HEK293 (cell line): ENCODE measurements at regions not wholly inside any gene's neighbourhood (a gene's known extent, or its start where the extent isn't known, plus 50 kb on each side); places are given as distances from the start of the nearest gene placed in this dataset.

Experiments used
- CTCF ChIA-PET: fragments of 350-600 bp; formaldehyde crosslinking; extraction: SDS; loops from one replicate; lab custom pipeline; 2021; ENCODE audit warnings: antibody characterized with exemption; lab: Yijun Ruan, JAX
- POLR2A ChIA-PET: fragments of 300-600 bp; formaldehyde crosslinking; extraction: SDS; loops from one replicate; lab custom pipeline; 2020; ENCODE audit warnings: antibody characterized with exemption, inconsistent platforms; lab: Yijun Ruan, JAX
- H3K27ac ChIP-seq: fragments of 200-500 bp; sonication (Bioruptor generic); 2 replicates; pipeline ENCODE4 v1.5.1; 2014; ENCODE audit warnings: low read depth, low read length, control low read depth, inconsistent platforms; ENCODE audit errors: extremely low read depth
- H3K36me3 ChIP-seq, 2 experiments: fragments of 200-500 bp in 1 of 2; sonication (Bioruptor generic) in 1 of 2; 1 replicate in 1 of 2; 2 replicates in 1 of 2; pipeline ENCODE4 v1.5.1; 2014 to 2017; ENCODE audit warnings: inconsistent platforms in 2 of 2, low read length in 2 of 2; ENCODE audit not compliant: control insufficient read depth in 2 of 2, insufficient read depth in 1 of 2
- H3K4me1 ChIP-seq: fragments of 200-500 bp; sonication (Bioruptor generic); 2 replicates; pipeline ENCODE4 v1.5.1; 2014; ENCODE audit warnings: mild to moderate bottlenecking, low read length, inconsistent platforms; ENCODE audit not compliant: control insufficient read depth, insufficient read depth
- H3K4me3 ChIP-seq: 2 replicates; pipeline ENCODE4 v1.5.1; 2011; ENCODE audit warnings: low read depth, mild to moderate bottlenecking, control low read depth, low read length, moderate library complexity
- H3K9me3 ChIP-seq: fragments of 200-500 bp; sonication (Bioruptor generic); 2 replicates; pipeline ENCODE4 v1.5.1; 2014; ENCODE audit warnings: low read depth, low read length, inconsistent platforms; ENCODE audit not compliant: control insufficient read depth, insufficient read depth
- BCL11A ChIP-seq: fragments of 450-650 bp; formaldehyde crosslinking; IDR thresholded peaks from 2 replicates; pipeline ENCODE4 v1.5.1; 2016; ENCODE audit warnings: low read depth, missing biosample characterization, missing genetic modification characterization
- ZIC2 ChIP-seq: fragments of 450-650 bp; formaldehyde crosslinking; IDR thresholded peaks from 2 replicates; pipeline ENCODE4 v1.5.1; 2016; ENCODE audit warnings: missing biosample characterization, missing genetic modification characterization
- ZNF19 ChIP-seq: fragments of 450-650 bp; formaldehyde crosslinking; IDR thresholded peaks from 2 replicates; pipeline ENCODE4; 2016; ENCODE audit warnings: missing biosample characterization, missing genetic modification characterization, low read depth
- ZNF24 ChIP-seq: fragments of 450-650 bp; formaldehyde crosslinking; IDR thresholded peaks from 2 replicates; pipeline ENCODE4 v1.5.1; 2016; ENCODE audit warnings: missing biosample characterization, missing genetic modification characterization
- ZNF292 ChIP-seq: fragments of 450-650 bp; formaldehyde crosslinking; IDR thresholded peaks from 2 replicates; pipeline ENCODE4 v1.5.1; 2016; ENCODE audit warnings: low read depth, missing biosample characterization, missing genetic modification characterization, borderline replicate concordance
- ZNF302 ChIP-seq: fragments of 450-650 bp; formaldehyde crosslinking; IDR thresholded peaks from 2 replicates; pipeline ENCODE4 v1.5.1; 2016; ENCODE audit warnings: missing biosample characterization, missing genetic modification characterization, low read depth
- ZNF510 ChIP-seq: fragments of 450-650 bp; formaldehyde crosslinking; IDR thresholded peaks from 2 replicates; pipeline ENCODE4 v1.5.1; 2018; ENCODE audit warnings: mild to moderate bottlenecking, missing genetic modification characterization, missing biosample characterization; ENCODE audit not compliant: insufficient replicate concordance
- ZNF621 ChIP-seq: fragments of 450-650 bp; formaldehyde crosslinking; IDR thresholded peaks from 2 replicates; pipeline ENCODE4 v1.5.1; 2017; ENCODE audit warnings: missing biosample characterization, missing genetic modification characterization
- ZNF624 ChIP-seq: fragments of 450-650 bp; formaldehyde crosslinking; IDR thresholded peaks from 2 replicates; pipeline ENCODE4 v1.5.1; 2017; ENCODE audit warnings: missing biosample characterization, missing genetic modification characterization
- ZNF654 ChIP-seq: fragments of 450-650 bp; formaldehyde crosslinking; IDR thresholded peaks from 2 replicates; pipeline ENCODE4 v1.5.1; 2016; ENCODE audit warnings: low read depth, missing biosample characterization, missing genetic modification characterization
- TF ChIP-seq, protein P1 (sequence below): fragments of 450-650 bp; formaldehyde crosslinking; IDR thresholded peaks from 2 replicates; pipeline ENCODE4 v1.5.1; 2016; ENCODE audit warnings: missing biosample characterization, missing genetic modification characterization, low read depth
- TF ChIP-seq, protein P2 (sequence below): fragments of 450-650 bp; formaldehyde crosslinking; IDR thresholded peaks from 2 replicates; pipeline ENCODE4 v1.5.1; 2016; ENCODE audit warnings: missing biosample characterization, missing genetic modification characterization

DNA sequence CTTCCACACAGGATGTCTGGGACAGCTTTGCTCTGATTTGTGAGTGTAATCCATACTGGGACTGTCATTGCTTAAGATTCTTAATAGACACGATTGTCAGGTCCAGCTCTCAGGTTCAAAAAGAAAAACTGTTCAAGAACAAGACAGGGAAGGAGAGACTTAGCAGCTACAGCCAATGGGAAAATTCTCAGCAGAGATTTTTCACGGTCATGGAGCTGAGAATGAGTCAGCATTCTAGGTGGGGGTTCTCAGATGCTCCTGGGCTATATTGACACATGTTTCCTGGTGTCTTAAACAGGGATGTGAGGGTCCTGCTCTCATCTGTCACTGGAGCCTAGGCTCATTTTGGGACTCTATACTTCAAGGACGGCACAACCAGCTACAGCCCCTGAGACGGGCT lies 318.3 kb downstream of the RRAGC start:
- no peaks in the 10 kb centered on the region for H3K36me3 ChIP-seq
- CTCF ChIA-PET, result interaction anchor here (1.0 kb wide), 1 partner anchor 551 kb away, joined by 3 read pairs; no protein-coding TSS in a partner anchor
- TF ChIP-seq ZNF19 (tag by site-specific recombination) (no peak), ZNF24 (tag by site-specific recombination) (no peak)
- TF ChIP-seq, protein P1, sequence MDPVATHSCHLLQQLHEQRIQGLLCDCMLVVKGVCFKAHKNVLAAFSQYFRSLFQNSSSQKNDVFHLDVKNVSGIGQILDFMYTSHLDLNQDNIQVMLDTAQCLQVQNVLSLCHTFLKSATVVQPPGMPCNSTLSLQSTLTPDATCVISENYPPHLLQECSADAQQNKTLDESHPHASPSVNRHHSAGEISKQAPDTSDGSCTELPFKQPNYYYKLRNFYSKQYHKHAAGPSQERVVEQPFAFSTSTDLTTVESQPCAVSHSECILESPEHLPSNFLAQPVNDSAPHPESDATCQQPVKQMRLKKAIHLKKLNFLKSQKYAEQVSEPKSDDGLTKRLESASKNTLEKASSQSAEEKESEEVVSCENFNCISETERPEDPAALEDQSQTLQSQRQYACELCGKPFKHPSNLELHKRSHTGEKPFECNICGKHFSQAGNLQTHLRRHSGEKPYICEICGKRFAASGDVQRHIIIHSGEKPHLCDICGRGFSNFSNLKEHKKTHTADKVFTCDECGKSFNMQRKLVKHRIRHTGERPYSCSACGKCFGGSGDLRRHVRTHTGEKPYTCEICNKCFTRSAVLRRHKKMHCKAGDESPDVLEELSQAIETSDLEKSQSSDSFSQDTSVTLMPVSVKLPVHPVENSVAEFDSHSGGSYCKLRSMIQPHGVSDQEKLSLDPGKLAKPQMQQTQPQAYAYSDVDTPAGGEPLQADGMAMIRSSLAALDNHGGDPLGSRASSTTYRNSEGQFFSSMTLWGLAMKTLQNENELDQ (tag by site-specific recombination), result no peak

DNA sequence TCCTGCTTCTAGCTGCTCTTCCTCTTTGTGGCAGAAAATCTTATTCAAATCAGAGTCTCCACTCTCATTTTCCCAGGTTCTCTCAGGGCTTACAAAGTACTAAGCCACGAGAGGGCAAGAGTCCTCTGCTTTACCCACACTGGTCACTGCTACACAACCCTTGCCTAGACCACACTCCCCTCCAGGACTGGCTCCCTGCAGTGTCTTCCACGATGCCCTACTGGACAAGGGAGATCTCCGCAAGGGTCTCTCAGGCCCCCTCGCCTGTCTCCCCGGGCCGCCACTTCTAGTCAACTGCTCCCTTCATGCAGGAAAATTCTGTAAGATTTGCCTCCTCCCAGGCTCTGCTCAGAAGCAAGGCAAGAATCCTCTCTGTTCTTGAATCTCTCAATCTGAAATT lies 319.6 kb downstream of the RRAGC start:
- H3K9me3 ChIP-seq, result no peaks in the 10 kb centered on the region
- H3K36me3 ChIP-seq, result no peaks in the 10 kb centered on the region
- TF ChIP-seq ZIC2 (tag by site-specific recombination) (peak; percentile 51), BCL11A (tag by site-specific recombination) (no peak)
- no peak overlapping the region for H3K27ac ChIP-seq
- POLR2A ChIA-PET, result no interaction called here
- H3K4me3 ChIP-seq, result no peak overlapping the region
- no peaks in the 10 kb centered on the region for H3K4me1 ChIP-seq
- CTCF ChIA-PET, result interaction anchor here (0.6 to 1.1 kb wide), 2 partner anchors 9 to 188 kb away, joined by 3 to 6 read pairs; no protein-coding TSS in a partner anchor

More for the DNA sequence above, 318.3 kb downstream of the RRAGC start:
- Histone ChIP-seq H3K4me1 (no peaks in the 10 kb centered on the region), H3K27ac (no peak overlapping the region), H3K9me3 (no peaks in the 10 kb centered on the region), H3K4me3 (no peak overlapping the region)
- POLR2A ChIA-PET, result no interaction called here

DNA sequence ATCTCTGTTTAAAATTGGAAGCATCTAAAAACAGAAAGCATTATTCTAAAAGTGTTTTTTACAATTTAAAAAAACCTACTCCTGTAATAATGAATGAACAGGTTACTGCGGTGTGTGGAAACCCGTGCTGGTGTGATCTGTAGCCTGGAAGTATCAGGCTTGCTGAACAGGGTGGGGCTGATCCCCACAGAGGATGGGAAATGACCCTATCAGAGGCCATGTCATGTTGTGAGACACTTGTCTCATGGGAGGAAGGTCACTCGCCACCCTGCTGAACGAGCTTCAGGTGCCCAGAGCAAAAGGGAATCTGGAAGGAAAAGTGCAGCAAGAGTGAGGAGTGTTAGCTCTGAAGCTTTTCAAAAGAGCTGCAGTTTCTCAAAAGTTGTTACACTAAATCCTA lies 320.7 kb downstream of the RRAGC start:
- Histone ChIP-seq H3K4me3 (no peak overlapping the region), H3K36me3 (no peaks in the 10 kb centered on the region), H3K4me1 (no peaks in the 10 kb centered on the region), H3K27ac (no peak overlapping the region), H3K9me3 (no peaks in the 10 kb centered on the region)
- POLR2A ChIA-PET, result no interaction called here
- CTCF ChIA-PET, result interaction anchor here (1.1 kb wide), 1 partner anchor 7 kb away, joined by 3 read pairs; no protein-coding TSS in a partner anchor
- TF ChIP-seq ZNF621 (tag by site-specific recombination), result no peak
- no peak for TF ChIP-seq ZNF292
- TF ChIP-seq ZIC2 (tag by site-specific recombination), result peak; percentile 11; the same call in 1 of the 2 replicates
- no peak for TF ChIP-seq ZNF510

DNA sequence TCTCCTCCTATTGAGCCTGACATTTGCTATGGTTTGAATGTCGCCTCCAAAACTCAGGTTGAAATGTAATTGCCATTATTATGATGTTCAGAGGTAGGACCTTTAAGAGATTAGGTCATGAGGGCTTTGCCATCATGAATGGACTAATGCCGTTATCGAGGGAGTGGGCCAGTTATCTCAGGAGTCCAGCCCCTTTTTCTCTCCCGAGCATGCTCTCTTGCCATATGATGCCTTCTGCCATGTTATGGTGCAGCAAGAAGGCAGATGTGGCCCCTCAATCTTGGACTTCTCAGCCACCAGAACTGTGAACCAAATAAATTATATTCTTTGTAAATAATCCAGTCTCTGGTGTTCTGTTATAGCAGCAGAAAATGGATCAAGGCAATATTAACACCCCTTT lies 323.5 kb downstream of the RRAGC start:
- Histone ChIP-seq H3K4me3 (no peak overlapping the region), H3K4me1 (no peaks in the 10 kb centered on the region), H3K36me3 (no peaks in the 10 kb centered on the region)
- TF ChIP-seq, protein P2, sequence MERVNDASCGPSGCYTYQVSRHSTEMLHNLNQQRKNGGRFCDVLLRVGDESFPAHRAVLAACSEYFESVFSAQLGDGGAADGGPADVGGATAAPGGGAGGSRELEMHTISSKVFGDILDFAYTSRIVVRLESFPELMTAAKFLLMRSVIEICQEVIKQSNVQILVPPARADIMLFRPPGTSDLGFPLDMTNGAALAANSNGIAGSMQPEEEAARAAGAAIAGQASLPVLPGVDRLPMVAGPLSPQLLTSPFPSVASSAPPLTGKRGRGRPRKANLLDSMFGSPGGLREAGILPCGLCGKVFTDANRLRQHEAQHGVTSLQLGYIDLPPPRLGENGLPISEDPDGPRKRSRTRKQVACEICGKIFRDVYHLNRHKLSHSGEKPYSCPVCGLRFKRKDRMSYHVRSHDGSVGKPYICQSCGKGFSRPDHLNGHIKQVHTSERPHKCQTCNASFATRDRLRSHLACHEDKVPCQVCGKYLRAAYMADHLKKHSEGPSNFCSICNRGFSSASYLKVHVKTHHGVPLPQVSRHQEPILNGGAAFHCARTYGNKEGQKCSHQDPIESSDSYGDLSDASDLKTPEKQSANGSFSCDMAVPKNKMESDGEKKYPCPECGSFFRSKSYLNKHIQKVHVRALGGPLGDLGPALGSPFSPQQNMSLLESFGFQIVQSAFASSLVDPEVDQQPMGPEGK (tag by site-specific recombination), result no peak
- no peak for TF ChIP-seq ZNF302 (tag by site-specific recombination)
- TF ChIP-seq ZNF654, result no peak
- TF ChIP-seq ZNF624 (tag by site-specific recombination), result no peak
- TF ChIP-seq, all 188 proteins: peak for 0
- ChIA-PET CTCF (no interaction called here), POLR2A (no interaction called here)
- no peak overlapping the region for H3K27ac ChIP-seq
- H3K9me3 ChIP-seq, result no peaks in the 10 kb centered on the region
